ENCODE measurements at regions not wholly inside any gene's neighbourhood (a gene's known extent, or its start where the extent isn't known, plus 50 kb on each side); places are given as distances from the start of the nearest gene placed in this dataset.

- no TSS peak for BruUV-seq (replicated peaks)
- CTCF ChIA-PET = no interaction called here
Observed at GRCh38 chr9:85283421-85283820, 458.3 kb downstream of the AGTPBP1 start.

GRCh38 chr9:85278769-85279168, 463.0 kb downstream of the AGTPBP1 start:
- DNase-seq = no peak
- no TSS peak for BruUV-seq (replicated peaks)
- TF ChIP-seq CTCF (conservative IDR thresholded peaks at IDR 0.05; ENCODE audit: low read depth, low read length) (no peak), EZH2 (IDR thresholded peaks at IDR 0.05; ENCODE audit: low read length, unreplicated experiment) (no peak), EZH2phosphoT487 (IDR thresholded peaks at IDR 0.05; ENCODE audit: borderline replicate concordance, low read length) (no peak)
- Histone ChIP-seq H3K36me3 (ENCODE audit: low read depth, low read length) (no peaks in the 10 kb centered on the region), H3K27me3 (ENCODE audit: low read length) (no peaks in the 10 kb centered on the region), H3K9ac (ENCODE audit: low read length) (no peak overlapping the region), H4K20me1 (ENCODE audit: low read length) (no peaks in the 10 kb centered on the region), H3K4me3 (ENCODE audit: low read length) (no peak overlapping the region), H2AFZ (ENCODE audit: low read length) (no peak overlapping the region), H3F3A (ENCODE audit: low read length, unreplicated experiment) (no peaks in the 10 kb centered on the region), H3K4me2 (ENCODE audit: low read length) (no peak overlapping the region), H3K9me3 (ENCODE audit: low read length) (no peaks in the 10 kb centered on the region), H3K9me2 (replicated peaks; ENCODE audit: low read length) (no peaks in the 10 kb centered on the region), H3K4me1 (ENCODE audit: insufficient read depth, low read length) (no peaks in the 10 kb centered on the region), H3K79me2 (ENCODE audit: low read length) (no peaks in the 10 kb centered on the region), H3K27ac (ENCODE audit: low read length) (no peak overlapping the region)
- CTCF ChIA-PET = no interaction called here
- intact Hi-C loops (cut with micrococcal nuclease) = no loop called here
- ATAC-seq = no peak
- POLR2A ChIA-PET (ENCODE audit: unreplicated experiment) = no interaction called here

More at GRCh38 chr9:85283421-85283820, 458.3 kb downstream of the AGTPBP1 start:
- no peaks in the 10 kb centered on the region for H3K9me2 ChIP-seq (replicated peaks; ENCODE audit: low read length)
- no peak for ATAC-seq
- no peak for DNase-seq
- POLR2A ChIA-PET (ENCODE audit: unreplicated experiment) = no interaction called here
- intact Hi-C loops (cut with micrococcal nuclease) = no loop called here
- no peak overlapping the region for H3K27ac ChIP-seq (ENCODE audit: low read length)
- no peaks in the 10 kb centered on the region for H3K79me2 ChIP-seq (ENCODE audit: low read length)
- no peaks in the 10 kb centered on the region for H3K27me3 ChIP-seq (ENCODE audit: low read length)
- H3F3A ChIP-seq (ENCODE audit: low read length, unreplicated experiment) = no peaks in the 10 kb centered on the region
- H2AFZ ChIP-seq (ENCODE audit: low read length) = no peak overlapping the region
- no peak for TF ChIP-seq CTCF (conservative IDR thresholded peaks at IDR 0.05; ENCODE audit: low read depth, low read length)
- no peak for TF ChIP-seq EZH2 (IDR thresholded peaks at IDR 0.05; ENCODE audit: low read length, unreplicated experiment)
- TF ChIP-seq EZH2phosphoT487 (IDR thresholded peaks at IDR 0.05; ENCODE audit: borderline replicate concordance, low read length) = no peak
- H3K4me1 ChIP-seq (ENCODE audit: insufficient read depth, low read length) = no peaks in the 10 kb centered on the region
- H3K4me3 ChIP-seq (ENCODE audit: low read length) = no peak overlapping the region
- no peaks in the 10 kb centered on the region for H3K36me3 ChIP-seq (ENCODE audit: low read depth, low read length)
- no peaks in the 10 kb centered on the region for H3K9me3 ChIP-seq (ENCODE audit: low read length)
- no peaks in the 10 kb centered on the region for H4K20me1 ChIP-seq (ENCODE audit: low read length)
- H3K9ac ChIP-seq (ENCODE audit: low read length) = no peak overlapping the region
- no peak overlapping the region for H3K4me2 ChIP-seq (ENCODE audit: low read length)

- Histone ChIP-seq H3K9me2 (replicated peaks; ENCODE audit: low read length) (no peaks in the 10 kb centered on the region), H3K27me3 (ENCODE audit: low read length) (no peaks in the 10 kb centered on the region), H2AFZ (ENCODE audit: low read length) (no peak overlapping the region), H3K27ac (ENCODE audit: low read length) (no peak overlapping the region), H3K36me3 (ENCODE audit: low read depth, low read length) (no peaks in the 10 kb centered on the region), H3K4me1 (ENCODE audit: insufficient read depth, low read length) (no peaks in the 10 kb centered on the region), H3K79me2 (ENCODE audit: low read length) (no peaks in the 10 kb centered on the region), H3K9ac (ENCODE audit: low read length) (no peak overlapping the region), H3F3A (ENCODE audit: low read length, unreplicated experiment) (no peaks in the 10 kb centered on the region), H4K20me1 (ENCODE audit: low read length) (no peaks in the 10 kb centered on the region), H3K9me3 (ENCODE audit: low read length) (no peaks in the 10 kb centered on the region), H3K4me3 (ENCODE audit: low read length) (no peak overlapping the region), H3K4me2 (ENCODE audit: low read length) (no peak overlapping the region)
- TF ChIP-seq CTCF (conservative IDR thresholded peaks at IDR 0.05; ENCODE audit: low read depth, low read length) = no peak
- no peak for TF ChIP-seq EZH2phosphoT487 (IDR thresholded peaks at IDR 0.05; ENCODE audit: borderline replicate concordance, low read length)
- ChIA-PET CTCF (no interaction called here), POLR2A (ENCODE audit: unreplicated experiment) (no interaction called here)
- no peak for ATAC-seq
- DNase-seq = no peak
- BruUV-seq (replicated peaks) = no TSS peak
- intact Hi-C loops (cut with micrococcal nuclease) = no loop called here
Observed at GRCh38 chr9:85276741-85277140, 465.0 kb downstream of the AGTPBP1 start.

Measured in PC-3 (cell line).